ENCODE measurements at regions not wholly inside any gene's neighbourhood (a gene's known extent, or its start where the extent isn't known, plus 50 kb on each side); places are given as distances from the start of the nearest gene placed in this dataset.

- no peak overlapping the region for H3K4me3 ChIP-seq (ENCODE audit: low read depth, low read length)
- TF ChIP-seq CTCF (IDR thresholded peaks at IDR 0.05; ENCODE audit: low read depth, low read length) = no peak
Observed at GRCh38 chr9:82553654-82554366, 509.1 kb downstream of the RASEF start.

- no peak for TF ChIP-seq CTCF (IDR thresholded peaks at IDR 0.05; ENCODE audit: low read depth, low read length)
- no peak overlapping the region for H3K4me3 ChIP-seq (ENCODE audit: low read depth, low read length)
Observed at GRCh38 chr9:82554381-82554780, 508.6 kb downstream of the RASEF start.

- no peak overlapping the region for H3K4me3 ChIP-seq (ENCODE audit: low read depth, low read length)
- no peak for TF ChIP-seq CTCF (IDR thresholded peaks at IDR 0.05; ENCODE audit: low read depth, low read length)
Observed at GRCh38 chr9:82555031-82555430, 507.9 kb downstream of the RASEF start.

- TF ChIP-seq CTCF (IDR thresholded peaks at IDR 0.05; ENCODE audit: low read depth, low read length) = no peak
- H3K4me3 ChIP-seq (ENCODE audit: low read depth, low read length) = no peak overlapping the region
Observed at GRCh38 chr9:82555431-82556051, 507.4 kb downstream of the RASEF start.

GRCh38 chr9:82558346-82558745, 504.6 kb downstream of the RASEF start:
- H3K4me3 ChIP-seq (ENCODE audit: low read depth, low read length) = no peak overlapping the region
- TF ChIP-seq CTCF (IDR thresholded peaks at IDR 0.05; ENCODE audit: low read depth, low read length) = no peak

- no peak for TF ChIP-seq CTCF (IDR thresholded peaks at IDR 0.05; ENCODE audit: low read depth, low read length)
- no peak overlapping the region for H3K4me3 ChIP-seq (ENCODE audit: low read depth, low read length)
Observed at GRCh38 chr9:82558855-82559630, 503.9 kb downstream of the RASEF start.

GRCh38 chr9:82560036-82560435, 502.9 kb downstream of the RASEF start:
- no peak for TF ChIP-seq CTCF (IDR thresholded peaks at IDR 0.05; ENCODE audit: low read depth, low read length)
- no peak overlapping the region for H3K4me3 ChIP-seq (ENCODE audit: low read depth, low read length)

All from WI38 (cell line).